ENCODE measurements at regions not wholly inside any gene's neighbourhood (a gene's known extent, or its start where the extent isn't known, plus 50 kb on each side); places are given as distances from the start of the nearest gene placed in this dataset.

GRCh38 chr14:98826618-98827017 lies 445.4 kb downstream of the BCL11B start:
- DNase-seq = no peak

- no peak for DNase-seq
Observed at GRCh38 chr14:98834119-98834518, 437.9 kb downstream of the BCL11B start.

DNA sequence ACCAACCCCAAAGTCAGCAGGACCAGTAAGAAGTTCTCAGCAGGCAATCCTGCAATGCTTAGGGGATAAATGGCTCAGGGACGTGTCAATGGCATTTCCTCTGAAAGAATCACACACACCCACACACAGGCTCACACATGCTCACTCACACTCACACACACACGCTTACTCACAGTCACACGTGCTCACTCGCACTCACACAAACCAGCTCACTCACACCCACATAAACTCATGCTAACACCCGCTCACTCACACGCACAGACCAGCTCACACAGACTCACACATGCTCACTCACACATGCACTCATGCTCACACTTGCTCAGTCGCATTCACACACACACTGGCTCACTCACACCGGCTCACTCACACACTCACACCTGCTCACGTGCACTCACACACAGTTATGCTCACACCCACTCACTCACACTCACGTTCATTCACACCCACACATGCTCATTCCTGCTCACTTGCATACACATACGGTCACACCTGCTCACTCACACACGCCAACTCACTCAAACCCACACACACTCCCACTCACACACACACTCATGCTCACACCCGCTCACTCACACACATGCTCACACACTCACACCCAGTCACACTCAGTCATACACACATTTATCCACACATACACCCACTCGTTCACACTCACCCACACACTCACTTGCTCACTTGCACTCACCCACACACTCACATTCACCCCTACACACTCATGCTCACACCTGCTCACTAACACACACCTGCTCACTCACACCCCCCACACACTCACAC lies 436.8 kb downstream of the BCL11B start:
- no peak for DNase-seq

DNA sequence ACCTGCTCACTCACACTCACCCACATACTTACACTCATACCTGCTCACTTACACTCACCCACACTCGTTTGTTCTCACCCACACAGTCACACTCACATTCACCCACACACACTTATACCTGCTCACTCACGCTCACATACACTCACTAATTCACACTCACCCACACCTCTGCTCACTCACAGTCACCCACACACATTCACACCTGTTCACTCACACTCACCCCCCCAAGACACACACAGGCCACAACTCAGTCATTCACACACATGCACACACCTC lies 436.2 kb downstream of the BCL11B start:
- DNase-seq = no peak

DNA sequence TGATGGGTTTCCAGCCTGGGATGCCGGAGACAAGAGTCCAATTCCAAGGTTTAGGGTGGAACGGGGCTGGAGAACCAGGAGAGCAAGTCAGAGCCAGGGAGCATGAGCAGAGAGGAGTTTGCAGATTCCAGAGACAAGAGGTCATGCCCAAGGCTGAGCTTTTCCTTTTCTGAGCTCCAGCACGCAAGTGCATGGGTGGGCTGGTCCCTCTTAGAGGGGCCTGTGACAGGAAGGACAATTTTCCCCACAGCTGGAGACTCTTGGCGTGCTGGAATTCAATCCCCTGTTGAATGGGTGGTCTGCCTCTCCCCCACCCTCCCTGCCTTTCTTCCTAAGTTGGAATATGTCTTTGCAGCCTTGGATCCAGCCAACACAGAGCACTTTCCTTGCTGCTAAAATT lies 431.9 kb downstream of the BCL11B start:
- no peak for DNase-seq

GRCh38 chr14:98840511-98840910 lies 431.5 kb downstream of the BCL11B start:
- DNase-seq = no peak

- DNase-seq = no peak
Observed at GRCh38 chr14:98844456-98844855, 427.5 kb downstream of the BCL11B start.

DNA sequence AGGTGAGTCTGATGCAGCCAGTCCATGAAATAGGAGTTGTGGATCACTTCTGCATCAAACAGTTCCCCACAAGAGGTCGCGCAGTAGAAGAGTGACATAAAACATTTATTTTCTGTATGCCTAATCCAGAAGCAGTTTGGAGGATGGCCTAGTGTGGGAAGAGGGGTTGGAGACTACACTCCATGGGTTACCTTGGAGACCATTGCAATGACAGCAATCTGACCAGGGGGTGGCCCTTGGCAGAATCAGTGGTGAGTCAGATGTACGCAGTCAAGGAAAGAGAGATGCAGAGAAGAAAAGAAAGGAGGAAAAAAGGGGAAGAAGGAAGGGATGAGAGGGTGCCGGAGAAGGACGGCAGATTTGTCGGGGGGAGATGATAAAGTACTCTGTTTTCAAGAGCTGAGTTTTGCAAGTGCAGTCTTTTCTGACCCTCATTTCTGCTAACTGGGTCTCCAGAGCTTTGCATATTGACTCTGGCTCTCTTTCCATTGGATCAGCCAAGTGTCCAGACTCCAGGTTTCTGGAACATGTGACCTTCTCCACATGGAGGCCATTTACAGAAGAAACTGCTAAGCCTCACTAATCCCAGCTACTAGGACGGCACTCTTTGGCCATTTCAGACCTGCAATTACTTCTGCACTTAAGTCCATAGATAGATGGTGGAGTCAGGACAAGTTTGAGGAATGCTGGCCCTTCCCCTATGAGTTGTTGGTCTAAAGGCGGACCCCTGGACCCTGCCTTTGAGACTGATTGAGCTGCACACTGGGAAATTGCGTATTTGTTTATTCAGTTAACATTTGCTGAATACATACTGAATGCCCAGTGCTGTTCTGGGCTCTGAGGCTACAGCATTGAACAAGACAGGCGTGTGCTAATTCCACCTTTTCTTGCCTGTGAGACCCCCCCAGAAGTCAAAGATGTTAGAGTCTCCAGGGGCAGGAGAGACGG lies 424.2 kb downstream of the BCL11B start:
- DNase-seq = no peak

- DNase-seq = no peak
Observed at GRCh38 chr14:98853063-98853729, 418.8 kb downstream of the BCL11B start.

GRCh38 chr14:98855926-98856715 lies 415.9 kb downstream of the BCL11B start:
- no peak for DNase-seq

- DNase-seq = no peak
Observed at GRCh38 chr14:98858158-98858557, 413.8 kb downstream of the BCL11B start.

- DNase-seq = no peak
Observed at GRCh38 chr14:98858561-98858960, 413.4 kb downstream of the BCL11B start.

DNA sequence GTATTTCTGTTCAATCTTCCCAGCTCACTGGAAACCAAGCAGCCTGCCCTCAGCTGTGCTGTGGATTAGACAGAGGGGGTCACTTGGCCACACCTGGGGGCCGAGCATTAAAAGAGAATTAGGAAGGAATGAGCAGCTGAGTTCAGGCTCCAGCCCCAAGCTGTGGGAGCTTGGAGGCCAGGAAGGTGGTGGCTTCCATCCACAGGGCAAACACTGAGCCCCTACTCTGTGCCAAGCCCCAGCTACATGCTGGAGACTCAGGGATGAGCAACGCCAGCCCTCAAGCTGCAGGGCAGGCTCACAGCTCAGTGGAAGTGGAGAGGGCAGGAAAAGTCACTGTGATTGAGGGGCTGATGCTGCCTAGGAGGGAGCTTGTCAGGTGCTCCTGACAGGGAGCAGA lies 412.7 kb downstream of the BCL11B start:
- no peak for DNase-seq

DNA sequence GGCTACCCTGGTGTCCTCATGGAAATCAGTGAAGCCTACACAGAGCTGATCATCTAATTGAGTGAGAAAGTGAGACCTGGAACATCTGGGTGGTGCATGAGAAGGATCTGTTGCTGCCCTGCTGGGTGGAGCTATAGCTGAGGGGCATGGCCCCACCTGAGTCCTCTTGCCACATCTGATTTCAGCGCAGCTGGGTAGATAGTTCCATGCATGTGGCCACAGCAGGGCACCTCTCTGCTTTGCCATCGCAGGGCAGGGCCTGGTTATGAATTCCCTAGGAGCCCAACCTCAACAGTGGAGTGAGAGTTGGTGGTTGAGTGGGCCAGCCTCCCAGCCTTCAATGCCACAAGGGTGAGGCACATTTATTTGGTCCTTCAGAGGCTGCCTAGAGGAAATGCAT lies 407.8 kb downstream of the BCL11B start:
- no peak for DNase-seq

GRCh38 chr14:98867146-98867545 lies 404.9 kb downstream of the BCL11B start:
- DNase-seq = no peak

- DNase-seq = no peak
Observed at GRCh38 chr14:98867726-98868125, 404.3 kb downstream of the BCL11B start.

DNA sequence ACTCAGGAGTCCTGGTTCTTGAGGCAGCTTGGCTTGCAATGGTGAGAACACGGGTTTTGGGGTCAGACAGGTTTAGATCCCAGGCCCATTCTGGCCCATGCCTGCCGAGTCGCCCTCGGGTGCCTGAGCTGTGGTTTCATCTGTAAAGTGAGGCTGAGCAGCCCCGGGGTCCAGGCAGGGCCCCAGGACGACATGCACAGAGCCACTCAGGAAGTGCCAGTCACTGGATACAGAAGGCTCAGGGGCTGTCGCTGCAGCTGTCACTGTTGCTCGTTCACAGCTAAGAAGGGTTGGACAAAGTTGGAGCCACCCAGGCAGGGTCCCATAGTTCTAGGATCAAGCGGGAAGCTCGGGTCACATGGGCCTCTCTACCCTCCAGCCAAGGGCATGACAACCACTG lies 403.1 kb downstream of the BCL11B start:
- no peak for DNase-seq

DNA sequence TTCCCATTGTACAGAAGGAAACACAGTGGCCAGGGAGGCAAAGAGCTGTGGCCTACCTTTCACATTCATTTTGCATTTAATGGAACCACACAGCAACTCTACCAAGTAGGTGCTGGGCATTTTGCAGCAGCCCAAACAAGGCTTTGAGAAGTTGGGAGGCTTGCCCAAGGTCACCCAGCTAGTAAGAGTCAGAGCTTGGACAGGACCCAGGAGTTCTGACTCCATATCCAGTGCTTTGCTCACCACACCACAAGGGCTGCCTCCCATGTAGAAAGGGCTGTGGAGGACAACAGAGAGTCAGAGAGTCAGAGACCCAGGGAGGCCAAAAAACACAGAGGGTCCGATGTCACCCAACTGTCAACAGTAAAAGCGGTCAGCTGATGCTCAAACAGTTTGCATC lies 400.2 kb downstream of the BCL11B start:
- no peak for DNase-seq

DNA sequence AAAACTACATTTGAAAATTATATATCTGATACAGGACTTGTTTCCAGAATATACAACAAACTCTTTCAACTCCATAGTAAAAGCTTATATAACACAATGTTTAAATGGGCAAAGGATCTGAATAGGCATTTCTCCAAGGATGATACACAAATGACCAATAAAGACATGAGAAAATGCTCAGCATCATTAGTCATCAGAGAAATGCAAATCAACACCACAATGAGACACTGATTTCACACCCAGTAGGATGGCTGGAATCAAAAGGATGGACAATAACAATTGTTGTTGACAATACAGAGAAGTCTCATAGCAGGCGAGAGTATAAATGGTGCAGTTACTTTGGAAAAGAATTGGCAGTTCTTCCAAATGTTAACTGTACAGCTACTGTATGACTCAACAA lies 394.9 kb downstream of the BCL11B start:
- DNase-seq = no peak

GRCh38 chr14:98878282-98878681 lies 393.7 kb downstream of the BCL11B start:
- DNase-seq = no peak

GRCh38 chr14:98886982-98887381 lies 385.0 kb downstream of the BCL11B start:
- no peak for DNase-seq

DNA sequence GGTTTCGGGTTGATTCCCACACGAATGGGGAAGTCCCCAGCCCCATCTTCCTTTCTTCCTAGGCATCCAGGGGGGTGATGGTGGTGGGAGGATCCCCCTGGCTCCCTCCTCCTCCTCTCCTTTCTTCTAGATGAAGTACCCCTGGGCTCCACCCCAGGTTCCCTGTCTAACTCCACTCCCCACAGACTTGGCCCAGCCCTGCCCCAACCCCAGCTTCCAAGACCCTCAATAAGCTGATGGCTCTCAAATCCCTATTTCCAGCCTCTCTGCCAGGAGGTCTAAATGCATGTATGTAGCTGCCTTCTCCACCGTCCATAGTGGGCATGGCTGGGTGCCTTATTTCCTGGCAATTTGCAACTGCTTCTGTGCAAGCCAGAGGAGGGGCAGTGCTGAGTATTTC lies 383.7 kb downstream of the BCL11B start:
- DNase-seq = no peak
